Loucy (cell line): ENCODE measurements at regions not wholly inside any gene's neighbourhood (a gene's known extent, or its start where the extent isn't known, plus 50 kb on each side); places are given as distances from the start of the nearest gene placed in this dataset.

Experiments used
- H2AFZ ChIP-seq: fragments of 200-600 bp; sonication (generic); 2 replicates; pipeline ENCODE4 v1.6.0; 2016; ENCODE audit warnings: antibody characterized with exemption, mild to moderate bottlenecking, low read length, moderate library complexity
- H3F3A ChIP-seq: fragments of 200-600 bp; 2 replicates; pipeline ENCODE4 v1.6.0; 2016; ENCODE audit warnings: antibody characterized with exemption, low read depth, mild to moderate bottlenecking
- H3K27me3 ChIP-seq: fragments of 200-600 bp; sonication (generic); 2 replicates; pipeline ENCODE4 v1.6.1; 2014; ENCODE audit warnings: low read length, mild to moderate bottlenecking; ENCODE audit not compliant: insufficient read depth, poor library complexity, severe bottlenecking
- H3K36me3 ChIP-seq: fragments of 200-600 bp; sonication (generic); 2 replicates; pipeline ENCODE4 v1.6.1; 2016; ENCODE audit warnings: low read length; ENCODE audit not compliant: insufficient read depth
- H3K4me1 ChIP-seq: fragments of 200-600 bp; sonication (generic); 2 replicates; pipeline ENCODE4 v1.5.1; 2014; ENCODE audit warnings: low read length, mild to moderate bottlenecking; ENCODE audit not compliant: insufficient read depth, poor library complexity, severe bottlenecking
- H3K4me2 ChIP-seq: fragments of 200-600 bp; sonication (generic); 2 replicates; pipeline ENCODE4 v1.6.0; 2014; ENCODE audit warnings: antibody characterized with exemption, low read length, low read depth, mild to moderate bottlenecking; ENCODE audit not compliant: poor library complexity, severe bottlenecking
- H3K4me3 ChIP-seq: fragments of 200-600 bp; sonication (generic); 2 replicates; pipeline ENCODE4 v1.5.1; 2014; ENCODE audit warnings: low read length, mild to moderate bottlenecking, mixed read lengths; ENCODE audit not compliant: poor library complexity, severe bottlenecking
- H3K79me2 ChIP-seq: fragments of 200-600 bp; sonication (generic); 2 replicates; pipeline ENCODE4 v1.6.1; 2014; ENCODE audit warnings: low read length; ENCODE audit not compliant: insufficient read depth
- H3K9ac ChIP-seq: fragments of 200-600 bp; sonication (generic); 2 replicates; pipeline ENCODE4 v1.6.0; 2014; ENCODE audit warnings: mild to moderate bottlenecking, low read depth, low read length, moderate library complexity; ENCODE audit not compliant: poor library complexity, severe bottlenecking
- H3K9me2 ChIP-seq: fragments of 200-600 bp; sonication (generic); replicated peaks from 2 replicates; pipeline ENCODE4 v1.6.1; 2016; ENCODE audit warnings: low read depth, low read length, mixed read lengths
- H3K9me3 ChIP-seq: fragments of 200-600 bp; sonication (generic); 2 replicates; pipeline ENCODE4 v1.6.1; 2014; ENCODE audit warnings: mild to moderate bottlenecking, antibody characterized with exemption, low read length, low read depth; ENCODE audit not compliant: insufficient read depth
- H4K20me1 ChIP-seq: fragments of 200-600 bp; sonication (generic); 2 replicates; pipeline ENCODE4 v1.6.0; 2014; ENCODE audit warnings: antibody characterized with exemption, low read length, mild to moderate bottlenecking; ENCODE audit not compliant: insufficient read depth, poor library complexity, severe bottlenecking
- CTCF ChIP-seq: fragments of 200-600 bp; sonication (generic); conservative IDR thresholded peaks from 2 replicates; pipeline ENCODE4 v1.5.1; 2014; ENCODE audit warnings: mild to moderate bottlenecking, antibody characterized with exemption, low read length
- EZH2phosphoT487 ChIP-seq: fragments of 200-600 bp; IDR thresholded peaks from 2 replicates; pipeline ENCODE4 v1.6.1; 2018; ENCODE audit warnings: antibody characterized with exemption, mild to moderate bottlenecking, moderate library complexity, borderline replicate concordance

DNA sequence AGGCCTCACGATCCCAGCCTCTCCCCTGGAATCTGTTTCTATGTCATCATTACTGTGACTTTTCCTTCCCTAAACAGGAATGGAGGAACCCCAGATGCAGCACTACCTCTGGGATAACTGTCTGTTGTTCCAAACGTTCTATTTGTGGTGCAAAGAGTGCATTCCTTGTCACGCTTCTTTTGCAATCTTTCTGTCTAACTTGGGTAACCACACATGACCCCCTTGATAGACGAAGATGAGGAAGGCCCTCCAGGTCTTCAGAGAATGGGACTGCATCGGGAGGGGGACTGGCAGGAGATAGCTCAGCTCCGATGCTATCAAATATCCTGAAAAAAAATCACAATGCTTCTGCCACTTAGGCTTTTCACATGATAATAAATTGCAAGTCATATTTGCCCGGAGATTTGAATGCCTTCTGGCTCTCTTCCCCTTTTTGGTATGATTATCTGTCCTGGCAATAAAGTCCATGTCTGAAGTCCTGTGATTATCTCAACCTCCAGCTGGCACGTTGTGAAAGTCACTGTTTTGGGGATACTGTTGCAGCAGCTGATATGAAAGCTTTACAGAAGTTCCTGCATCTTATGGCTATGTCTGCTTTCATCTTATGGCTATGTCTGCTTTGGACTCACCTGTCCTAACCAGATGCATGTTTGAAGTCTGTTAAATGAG, 148.7 kb upstream of the LMO4 start:
- Histone ChIP-seq H3F3A (no peaks in the 10 kb centered on the region), H3K27me3 (no peaks in the 10 kb centered on the region), H3K79me2 (no peaks in the 10 kb centered on the region), H2AFZ (no peak overlapping the region), H4K20me1 (no peaks in the 10 kb centered on the region), H3K36me3 (no peaks in the 10 kb centered on the region), H3K9ac (no peak overlapping the region), H3K9me2 (no peaks in the 10 kb centered on the region), H3K4me2 (no peak overlapping the region), H3K4me3 (no peak overlapping the region), H3K4me1 (no peaks in the 10 kb centered on the region), H3K9me3 (no peaks in the 10 kb centered on the region)
- TF ChIP-seq CTCF = no peak
- no peak for TF ChIP-seq EZH2phosphoT487

DNA sequence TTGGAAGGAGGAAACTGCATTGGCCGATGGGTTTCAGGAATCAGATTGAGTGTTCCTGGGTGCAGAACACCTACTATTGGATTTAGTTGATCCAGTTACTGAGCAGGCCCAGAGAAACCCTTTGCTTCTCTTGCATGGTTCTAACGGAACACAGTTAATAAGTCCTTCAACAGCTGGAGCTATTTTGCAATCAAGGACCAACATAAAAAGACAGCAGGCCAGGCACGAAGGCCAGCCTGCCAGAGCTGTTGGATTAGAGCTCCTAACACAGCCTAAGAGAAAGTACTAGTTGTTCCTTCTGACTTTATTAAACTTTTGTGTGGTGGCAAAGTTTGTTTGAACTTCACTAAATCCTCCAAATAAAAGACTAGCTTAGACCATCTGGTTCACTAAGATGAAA, 148.0 kb upstream of the LMO4 start:
- TF ChIP-seq CTCF (no peak), EZH2phosphoT487 (no peak)

DNA sequence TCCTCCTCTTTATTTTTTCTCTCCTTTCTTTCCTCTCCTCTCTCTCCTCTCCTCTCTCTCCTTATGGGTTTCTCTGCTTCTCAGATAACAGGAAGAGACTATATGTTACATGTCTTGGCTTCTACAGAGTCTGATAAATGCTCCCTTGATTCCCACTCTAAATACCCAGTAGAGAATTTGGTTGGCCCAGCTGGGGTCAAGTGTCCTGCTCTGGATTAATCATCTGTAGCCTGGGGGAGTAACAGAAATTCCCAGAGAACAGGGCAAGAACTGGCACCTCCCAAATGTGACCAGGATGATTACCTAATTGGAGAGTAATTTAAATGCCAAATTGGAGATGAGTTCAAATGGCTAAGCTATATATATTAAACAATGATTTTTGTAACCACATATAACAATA, 146.1 kb upstream of the LMO4 start:
- Histone ChIP-seq H3K4me1 (no peaks in the 10 kb centered on the region), H3K9ac (no peak overlapping the region), H3K4me2 (no peak overlapping the region), H3K9me2 (no peaks in the 10 kb centered on the region), H2AFZ (no peak overlapping the region), H3K9me3 (no peaks in the 10 kb centered on the region), H3F3A (no peaks in the 10 kb centered on the region), H3K27me3 (no peaks in the 10 kb centered on the region), H3K79me2 (no peaks in the 10 kb centered on the region), H3K36me3 (no peaks in the 10 kb centered on the region), H3K4me3 (no peak overlapping the region), H4K20me1 (no peaks in the 10 kb centered on the region)
- TF ChIP-seq CTCF = no peak
- no peak for TF ChIP-seq EZH2phosphoT487

More for the DNA sequence above, 148.0 kb upstream of the LMO4 start:
- no peak overlapping the region for H3K4me3 ChIP-seq
- no peak overlapping the region for H2AFZ ChIP-seq
- H4K20me1 ChIP-seq = no peaks in the 10 kb centered on the region
- no peaks in the 10 kb centered on the region for H3K36me3 ChIP-seq
- H3K9me2 ChIP-seq = no peaks in the 10 kb centered on the region
- H3K4me2 ChIP-seq = no peak overlapping the region
- no peaks in the 10 kb centered on the region for H3K4me1 ChIP-seq
- no peaks in the 10 kb centered on the region for H3K9me3 ChIP-seq
- no peaks in the 10 kb centered on the region for H3K79me2 ChIP-seq
- H3K9ac ChIP-seq = no peak overlapping the region
- no peaks in the 10 kb centered on the region for H3F3A ChIP-seq
- H3K27me3 ChIP-seq = no peaks in the 10 kb centered on the region
